ENCODE measurements at regions not wholly inside any gene's neighbourhood (a gene's known extent, or its start where the extent isn't known, plus 50 kb on each side); places are given as distances from the start of the nearest gene placed in this dataset.

GRCh38 chr17:12489325-12489724 lies 176.4 kb upstream of the MYOCD start:
- no peak for TF ChIP-seq CTCF (IDR thresholded peaks at IDR 0.05)
- no peak for TF ChIP-seq POLR2AphosphoS5 (IDR thresholded peaks at IDR 0.05)
- TF ChIP-seq POLR2A (IDR thresholded peaks at IDR 0.05), result no peak

Measured in prostate gland (tissue), 2 donors.